ENCODE measurements at regions not wholly inside any gene's neighbourhood (a gene's known extent, or its start where the extent isn't known, plus 50 kb on each side); places are given as distances from the start of the nearest gene placed in this dataset.

GRCh38 chr21:32956061-32956656, 69.6 kb upstream of the OLIG2 start:
- H3K27me3 ChIP-seq (ENCODE audit: control insufficient read depth, insufficient read depth, low read length), result peaks cover 41% of the 10 kb centered on the region
- no TSS peak for BruUV-seq (replicated peaks)
- H4K91ac ChIP-seq (ENCODE audit: insufficient read depth, low read depth, low read length), result no peak overlapping the region
- H2AK5ac ChIP-seq (ENCODE audit: low read depth, low read length), result no peak overlapping the region
- 40% methylated on average over 2 of the region's 10 CpGs; no CpG with 5 or more reads in 1 of the 2 experiments for WGBS, 2 experiments (ENCODE audit: extremely low coverage in 2 of 2, insufficient read length in 1 of 2)
- CTCF ChIA-PET, result no interaction called here
- dilution Hi-C loops (cut with HindIII; ENCODE audit: low sequenced_read_pairs, unreplicated experiment) (no loop called here), in situ Hi-C loops (cut with MboI; ENCODE audit: low sequenced_read_pairs) (no loop called here), intact Hi-C loops (cut with micrococcal nuclease) (no loop called here)
- TF ChIP-seq POLR2A (IDR thresholded peaks at IDR 0.05; ENCODE audit: low read depth, low read length), result no peak
- TF ChIP-seq NFE2L2 (IDR thresholded peaks at IDR 0.05; ENCODE audit: low read depth, low read length), result no peak
- no peak for TF ChIP-seq ELK1 (IDR thresholded peaks at IDR 0.05; ENCODE audit: borderline replicate concordance, low read depth, low read length)
- TF ChIP-seq USF2 (IDR thresholded peaks at IDR 0.05; ENCODE audit: low read depth, low read length), result no peak
- no peak for TF ChIP-seq RCOR1 (IDR thresholded peaks at IDR 0.05; ENCODE audit: insufficient replicate concordance, low read length)
- H3K9me1 ChIP-seq (ENCODE audit: insufficient read depth, low read length), result no peaks in the 10 kb centered on the region
- H4K5ac ChIP-seq (ENCODE audit: low read depth, low read length), result no peak overlapping the region
- ATAC-seq (ENCODE audit: low read depth) (no peak), DNase-seq (no peak)
- H3K23ac ChIP-seq (ENCODE audit: low read depth, low read length), result no peak overlapping the region; the same call in 1 of the 2 replicates
- no peak overlapping the region for H2BK15ac ChIP-seq (ENCODE audit: low read depth, low read length)
- H3K79me1 ChIP-seq (ENCODE audit: low read depth in 1 of 2, low read length in 2 of 2), result no peaks in the 10 kb centered on the region
- no peak overlapping the region for H2BK20ac ChIP-seq (ENCODE audit: low read depth, low read length)
- H2AK9ac ChIP-seq (replicated peaks; ENCODE audit: low read depth, low read length, poor library complexity), result no peak overlapping the region
- H3K4ac ChIP-seq (ENCODE audit: low read depth, low read length), result no peak overlapping the region
- POLR2A ChIA-PET (ENCODE audit: unreplicated experiment), result no interaction called here
- H3K9ac ChIP-seq (ENCODE audit: low read depth, low read length), result no peak overlapping the region
- no peak overlapping the region for H3K27ac ChIP-seq (ENCODE audit: insufficient read depth, low read length)
- H3K14ac ChIP-seq (replicated peaks; ENCODE audit: low read depth, low read length), result no peak overlapping the region
- no peak overlapping the region for H4K8ac ChIP-seq (ENCODE audit: low read depth in 2 of 2, low read length in 2 of 2)
- H4K20me1 ChIP-seq (ENCODE audit: insufficient read depth, low read length), result no peaks in the 10 kb centered on the region
- H3K36me3 ChIP-seq (ENCODE audit: control insufficient read depth, insufficient read depth, low read length), result no peaks in the 10 kb centered on the region
- no peaks in the 10 kb centered on the region for H3K4me1 ChIP-seq (ENCODE audit: control insufficient read depth, insufficient read depth, low read length)
- no peak overlapping the region for H3K4me2 ChIP-seq (ENCODE audit: low read depth, low read length)
- H2BK120ac ChIP-seq (ENCODE audit: low read depth, low read length), result no peak overlapping the region
- no peak overlapping the region for H3K56ac ChIP-seq (ENCODE audit: extremely low read depth, insufficient read depth, low read length)
- no peaks in the 10 kb centered on the region for H3K9me3 ChIP-seq (ENCODE audit: control insufficient read depth, insufficient read depth, low read length)
- H3K4me3 ChIP-seq (ENCODE audit: insufficient read depth, low read depth, low read length), result no peak overlapping the region
- H2AFZ ChIP-seq (replicated peaks; ENCODE audit: low read length, poor library complexity), result no peak overlapping the region
- H2BK5ac ChIP-seq (ENCODE audit: low read depth, low read length, poor library complexity, severe bottlenecking), result no peak overlapping the region
- H3K18ac ChIP-seq (ENCODE audit: low read depth, low read length), result no peak overlapping the region

All from IMR-90 (cell line).